ENCODE measurements at regions not wholly inside any gene's neighbourhood (a gene's known extent, or its start where the extent isn't known, plus 50 kb on each side); places are given as distances from the start of the nearest gene placed in this dataset.

DNA sequence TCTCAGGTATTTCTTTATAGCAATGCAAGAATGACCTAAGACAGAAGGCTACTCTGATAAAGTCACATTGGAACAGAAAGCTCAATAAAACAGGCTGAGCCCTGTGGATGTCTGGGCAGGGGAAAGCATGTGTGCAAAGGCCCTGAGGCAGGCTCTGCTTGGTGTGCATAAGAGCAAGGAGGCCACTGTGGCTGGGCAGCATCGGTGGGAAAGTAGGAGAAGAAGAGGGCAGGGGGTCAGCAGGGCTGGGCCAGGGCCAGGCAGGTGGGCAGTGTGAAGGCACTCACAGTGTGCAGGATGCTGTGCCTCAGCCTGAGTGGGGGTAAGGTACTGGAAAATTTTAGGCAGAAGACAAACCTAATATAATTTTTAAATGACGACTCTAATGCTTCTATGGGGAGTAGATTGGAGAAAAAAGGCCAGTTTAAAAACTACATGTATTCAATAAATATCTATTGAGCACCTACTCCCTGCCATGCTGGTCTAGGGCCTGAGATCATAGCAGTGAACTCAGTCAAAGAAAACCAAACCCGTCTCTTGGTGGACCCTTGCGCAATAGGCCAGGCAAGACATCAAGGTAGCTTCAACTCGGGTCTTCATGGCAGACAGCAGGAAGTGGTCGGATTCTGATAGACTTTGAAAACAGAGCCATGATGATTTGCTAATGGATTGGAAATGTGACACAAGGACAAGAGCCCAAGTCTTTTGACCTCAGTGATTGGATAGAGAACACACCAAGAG is 572.3 kb downstream of the TCERG1L start:
- DNase-seq = no peak

DNA sequence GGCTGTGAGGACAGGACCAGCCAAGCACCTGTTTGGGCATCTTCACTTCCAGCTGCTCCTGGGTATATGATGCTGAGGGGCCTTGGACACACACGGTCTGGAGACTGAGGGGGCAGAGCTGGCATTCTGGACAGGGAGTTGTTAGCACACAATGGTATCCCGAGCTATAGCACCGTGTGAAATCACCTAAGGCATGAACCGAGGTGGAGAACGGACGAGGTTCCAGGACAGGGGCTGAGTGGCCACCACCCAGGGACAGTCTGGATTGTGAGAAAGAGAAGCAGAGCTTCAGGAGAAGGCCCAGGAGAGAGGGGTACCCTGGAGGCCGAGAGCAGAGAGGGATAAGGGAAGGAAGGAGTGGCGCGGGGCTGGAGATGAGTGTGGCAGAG is 571.8 kb downstream of the TCERG1L start:
- DNase-seq = no peak

DNA sequence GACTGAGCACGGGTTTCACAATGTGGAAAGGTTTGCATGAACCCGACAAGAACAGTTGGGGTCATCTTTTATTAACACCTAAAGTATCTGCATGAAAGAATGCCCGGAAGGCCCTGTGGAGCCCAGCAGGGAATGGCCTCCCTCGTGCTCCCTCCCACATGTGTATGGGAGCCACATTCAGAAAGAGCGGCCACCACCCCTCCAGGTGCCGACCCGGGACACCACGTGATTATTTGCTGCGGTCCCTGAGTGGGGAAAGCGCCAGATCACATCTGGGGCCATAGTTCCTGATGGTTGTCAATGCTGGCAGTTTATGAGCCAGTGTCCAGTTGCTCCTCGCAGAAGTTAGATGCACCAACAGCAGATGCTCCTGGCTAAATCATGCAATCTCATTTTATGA is 571.4 kb downstream of the TCERG1L start:
- no peak for DNase-seq

DNA sequence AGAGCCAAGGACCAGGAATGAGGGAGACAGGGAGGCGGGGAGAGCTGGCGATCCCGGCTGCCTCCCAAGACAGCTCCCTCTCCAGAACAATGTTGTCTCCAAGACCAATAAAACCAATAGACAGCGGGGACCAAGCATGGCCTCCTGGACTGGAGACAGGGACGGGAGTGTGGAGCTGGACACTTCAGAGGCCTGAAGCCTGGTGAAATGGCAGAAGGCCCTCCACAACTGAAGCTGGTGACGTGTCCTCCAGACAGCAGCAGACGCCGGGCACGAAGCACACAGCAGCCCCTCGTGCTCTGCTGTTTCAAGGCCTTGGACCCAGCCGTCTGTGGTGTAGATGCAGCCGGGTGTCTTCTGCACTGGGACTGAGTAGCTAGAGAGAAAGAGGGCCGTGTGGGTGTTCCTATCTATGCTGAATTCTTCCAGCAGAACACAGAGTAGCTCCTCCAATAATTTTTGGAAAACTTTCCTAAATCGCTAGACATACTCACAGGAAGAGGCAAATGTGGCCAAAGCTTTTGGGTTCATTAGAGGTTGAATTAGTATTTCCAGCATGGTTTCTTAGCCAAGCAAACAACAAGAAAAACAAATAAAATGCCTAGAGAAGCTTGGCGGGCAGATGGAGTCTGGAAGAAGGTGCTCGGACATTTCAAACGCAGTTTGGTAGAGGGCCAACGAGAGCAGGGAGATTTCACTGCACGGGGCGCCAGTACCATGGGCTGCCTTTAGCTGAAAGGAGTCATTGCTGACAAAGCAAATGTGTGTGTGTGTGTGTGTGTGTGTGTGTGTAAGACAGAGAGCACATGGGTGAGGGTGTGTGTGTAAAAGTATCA is 570.4 kb downstream of the TCERG1L start:
- DNase-seq = no peak

DNA sequence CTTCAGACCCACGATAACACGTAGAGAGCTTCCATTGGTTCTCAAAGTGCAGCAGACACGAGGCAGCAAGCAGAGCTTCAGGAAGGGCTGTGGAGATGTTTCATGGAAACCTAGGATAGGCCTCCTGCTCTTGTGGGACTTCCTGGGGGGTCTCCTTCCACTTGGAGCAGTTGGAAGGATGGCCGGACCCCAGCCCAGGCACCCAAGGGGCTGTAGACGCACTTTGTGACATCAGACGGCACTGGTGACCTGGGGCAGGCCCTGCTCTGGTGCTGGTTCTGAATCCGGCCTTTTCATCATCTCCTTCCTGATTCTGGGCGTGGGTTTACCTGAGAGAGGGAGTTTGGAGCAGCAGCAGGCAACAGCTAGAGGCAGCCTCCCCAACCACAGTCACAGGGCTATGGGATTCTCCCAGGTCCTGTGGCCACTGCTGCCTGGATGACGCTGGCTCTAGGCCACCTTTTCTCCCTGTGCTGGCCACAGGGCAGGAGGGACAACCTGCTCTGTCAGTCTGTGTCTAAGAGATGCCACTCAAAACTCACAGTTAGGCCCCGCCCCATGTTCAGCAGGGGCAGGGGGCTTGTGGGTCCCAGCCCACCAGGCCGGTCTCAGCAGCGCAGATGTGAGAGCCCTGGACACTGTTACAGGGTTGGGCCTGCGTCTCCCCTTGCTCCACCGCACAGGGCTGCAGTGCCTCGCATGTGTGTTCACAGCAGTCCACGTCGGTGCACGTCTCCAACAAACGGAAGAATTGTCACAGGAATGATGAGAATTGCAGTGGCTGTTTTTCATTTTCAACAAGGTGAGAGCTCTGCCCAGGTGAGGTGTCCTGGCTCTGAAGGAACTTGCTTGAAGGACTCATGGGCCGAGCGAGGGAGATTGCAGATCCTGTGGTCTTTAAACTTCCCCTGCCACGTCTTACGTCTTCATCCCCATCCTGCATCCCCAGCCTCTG is 569.3 kb downstream of the TCERG1L start:
- DNase-seq = no peak

DNA sequence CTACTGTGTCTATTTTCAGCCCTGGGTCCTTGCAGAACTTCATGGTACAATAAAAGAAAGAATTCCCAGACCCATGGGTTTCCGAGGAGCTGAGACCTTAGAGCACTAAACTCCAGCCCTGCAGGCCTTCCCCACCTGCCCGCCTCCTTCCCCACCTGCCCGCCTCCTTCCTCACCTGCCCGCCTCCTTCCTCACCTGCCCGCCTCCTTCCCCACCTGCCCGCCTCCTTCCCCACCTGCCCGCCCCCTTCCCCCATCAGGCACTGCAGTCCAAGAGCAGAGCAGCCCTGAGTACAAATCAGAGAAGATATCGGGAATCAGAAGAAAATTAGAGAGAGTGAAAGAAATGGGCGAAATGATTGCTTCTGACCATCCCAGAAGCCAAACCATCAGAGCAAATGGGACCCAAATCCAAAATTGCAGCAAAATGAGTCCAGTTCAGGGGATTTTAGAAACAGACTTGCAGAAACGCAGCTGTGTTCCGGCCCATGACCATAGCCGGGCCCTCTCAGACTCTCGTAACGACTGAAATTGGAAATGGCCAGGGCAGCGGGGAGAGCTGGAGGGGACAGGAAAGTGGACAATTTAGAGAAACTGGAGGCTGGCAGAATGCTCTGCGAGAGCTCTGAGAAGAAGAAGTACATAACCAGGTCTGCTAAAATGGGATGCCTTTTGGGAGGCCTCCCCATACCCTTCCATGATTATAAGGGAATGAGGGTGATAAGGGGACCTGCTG is 568.4 kb downstream of the TCERG1L start:
- DNase-seq = no peak

DNA sequence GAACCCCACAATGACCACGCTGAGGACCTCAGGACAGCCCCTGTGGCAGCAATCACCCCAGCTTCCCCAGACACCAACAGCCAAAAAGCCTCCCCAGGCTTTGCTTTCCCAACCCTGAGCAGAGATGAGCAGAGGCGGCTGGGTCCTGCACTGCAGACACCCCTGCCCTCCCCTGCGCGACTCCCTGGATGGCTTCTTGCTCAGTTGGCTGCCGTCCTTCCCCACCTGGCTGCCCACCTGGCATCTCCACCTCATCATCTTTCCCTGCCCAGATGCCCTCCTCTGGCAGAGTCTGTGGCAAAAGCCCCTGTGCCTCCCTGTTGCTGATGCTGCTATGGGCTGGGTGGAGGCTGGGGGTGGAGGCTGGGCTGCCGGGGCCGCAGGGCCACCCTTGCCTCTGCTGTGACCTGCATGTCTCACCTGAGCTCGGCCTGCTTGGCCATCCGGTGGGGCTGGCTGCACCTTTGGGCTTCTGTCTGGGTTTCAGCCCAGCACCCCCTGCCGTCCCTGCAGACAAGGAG is 567.7 kb downstream of the TCERG1L start:
- DNase-seq = no peak

DNA sequence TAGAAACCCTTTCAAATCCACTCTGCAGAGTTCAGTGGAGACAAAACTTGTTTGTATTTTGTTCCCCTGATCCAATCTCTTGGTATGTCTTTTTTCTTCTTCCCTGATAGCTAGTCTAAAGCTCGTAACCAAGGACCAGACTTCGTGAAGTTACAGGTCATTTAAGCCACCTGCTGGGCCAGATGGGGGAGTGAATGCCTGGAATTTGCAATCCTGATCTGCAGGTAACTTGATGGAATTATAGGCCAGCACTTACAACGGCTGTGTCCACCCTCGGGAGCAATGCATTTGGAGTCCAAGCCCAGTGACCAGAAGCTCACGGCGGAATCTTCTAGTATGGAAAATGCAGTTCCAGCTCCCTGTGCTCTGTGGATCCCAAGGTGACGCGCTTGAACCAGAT is 566.9 kb downstream of the TCERG1L start:
- no peak for DNase-seq

DNA sequence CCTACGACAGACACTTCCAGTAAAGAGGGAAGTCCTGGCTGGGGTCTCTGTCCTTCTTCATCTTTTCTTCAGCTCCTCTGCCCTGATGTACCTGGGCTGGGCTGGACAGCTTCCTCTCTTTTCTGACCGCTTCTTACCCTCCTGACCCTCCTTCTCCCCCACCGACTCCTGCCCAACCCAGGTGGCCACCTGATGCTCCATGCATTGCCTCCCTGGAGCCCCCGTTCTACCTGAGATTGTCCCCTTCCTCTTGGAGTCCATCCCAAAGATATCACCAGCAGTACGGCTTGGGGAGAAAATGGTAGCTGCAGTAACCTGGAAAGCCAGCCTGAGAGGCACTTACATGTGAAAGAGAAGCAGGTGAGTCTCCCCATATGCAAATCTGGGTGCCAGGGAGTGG is 566.3 kb downstream of the TCERG1L start:
- no peak for DNase-seq

DNA sequence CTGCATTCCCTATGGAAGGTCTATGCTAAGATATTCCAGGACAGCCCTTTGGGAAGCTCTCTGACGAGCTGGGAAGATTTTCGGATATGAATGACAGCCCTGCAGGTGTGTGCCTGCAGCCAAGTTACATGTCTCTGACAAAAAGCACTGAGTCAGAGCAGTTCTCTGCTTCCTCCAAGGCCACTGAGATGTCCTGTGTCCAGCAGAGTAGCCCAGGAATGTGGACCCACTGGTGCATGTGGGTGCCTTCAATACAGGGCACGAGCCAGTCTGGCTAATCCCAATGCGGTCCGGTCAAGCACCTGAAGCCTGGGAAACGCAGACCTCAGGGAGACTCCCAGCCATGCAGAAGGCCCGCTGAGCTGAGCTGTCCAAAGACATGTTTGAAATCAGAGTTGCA is 565.7 kb downstream of the TCERG1L start:
- DNase-seq = no peak

DNA sequence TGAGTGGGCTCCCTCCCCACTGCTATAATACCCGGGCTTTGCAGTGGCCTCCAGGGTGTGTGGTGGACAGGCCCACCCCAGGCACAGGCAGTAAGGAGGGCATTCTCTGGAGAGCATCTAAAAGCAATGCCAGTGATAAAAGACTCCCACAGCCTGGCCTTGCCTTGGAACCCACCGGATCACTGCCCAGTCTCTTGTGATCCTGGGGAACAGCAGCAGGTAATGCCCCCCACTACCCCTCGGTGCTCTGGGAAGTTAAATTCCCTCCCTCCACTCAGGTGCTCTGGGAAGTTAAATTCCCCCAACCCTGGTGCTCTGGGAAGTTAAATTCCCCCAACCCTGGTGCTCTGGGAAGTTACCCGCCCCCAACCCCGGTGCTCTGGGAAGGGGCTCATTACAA is 565.2 kb downstream of the TCERG1L start:
- DNase-seq = no peak

DNA sequence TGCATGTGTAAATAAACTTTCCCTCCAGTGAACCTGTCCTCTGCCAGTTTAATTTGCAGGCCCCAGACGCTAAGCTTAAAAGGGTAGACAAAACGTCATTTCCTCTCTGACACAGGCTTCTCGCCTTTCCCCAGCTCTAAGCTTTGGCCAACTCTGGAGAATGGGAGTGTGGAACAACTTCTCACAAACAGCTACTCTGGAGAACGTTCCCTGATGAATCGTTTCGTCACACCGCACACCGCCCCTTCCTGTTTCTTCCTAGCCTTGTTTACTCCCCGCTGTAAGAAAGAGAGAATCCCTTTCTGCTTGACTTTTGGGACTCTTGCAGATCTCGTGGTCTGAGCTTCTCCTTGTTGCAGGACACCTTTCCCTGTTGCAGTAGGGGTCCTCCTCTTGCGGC is 564.2 kb downstream of the TCERG1L start:
- DNase-seq = no peak

DNA sequence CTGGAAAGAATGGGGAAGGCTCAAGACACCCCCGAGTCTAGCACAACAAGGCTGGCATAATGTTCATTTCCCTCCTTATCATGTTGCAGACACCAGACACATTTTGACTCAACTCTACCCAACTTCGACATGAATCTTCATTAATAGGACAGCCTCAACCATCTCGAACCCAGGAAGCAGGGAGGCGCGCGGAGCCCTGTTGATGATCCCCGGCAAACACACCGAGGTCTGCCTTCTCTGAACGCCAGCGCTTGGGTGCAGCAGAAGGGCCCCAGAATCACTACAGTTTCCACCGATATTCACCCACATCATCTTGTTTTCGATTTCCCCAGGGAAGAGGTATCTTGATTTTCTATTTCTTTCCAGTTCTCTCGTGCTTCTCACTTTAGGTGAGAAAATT is 563.6 kb downstream of the TCERG1L start:
- DNase-seq = no peak

DNA sequence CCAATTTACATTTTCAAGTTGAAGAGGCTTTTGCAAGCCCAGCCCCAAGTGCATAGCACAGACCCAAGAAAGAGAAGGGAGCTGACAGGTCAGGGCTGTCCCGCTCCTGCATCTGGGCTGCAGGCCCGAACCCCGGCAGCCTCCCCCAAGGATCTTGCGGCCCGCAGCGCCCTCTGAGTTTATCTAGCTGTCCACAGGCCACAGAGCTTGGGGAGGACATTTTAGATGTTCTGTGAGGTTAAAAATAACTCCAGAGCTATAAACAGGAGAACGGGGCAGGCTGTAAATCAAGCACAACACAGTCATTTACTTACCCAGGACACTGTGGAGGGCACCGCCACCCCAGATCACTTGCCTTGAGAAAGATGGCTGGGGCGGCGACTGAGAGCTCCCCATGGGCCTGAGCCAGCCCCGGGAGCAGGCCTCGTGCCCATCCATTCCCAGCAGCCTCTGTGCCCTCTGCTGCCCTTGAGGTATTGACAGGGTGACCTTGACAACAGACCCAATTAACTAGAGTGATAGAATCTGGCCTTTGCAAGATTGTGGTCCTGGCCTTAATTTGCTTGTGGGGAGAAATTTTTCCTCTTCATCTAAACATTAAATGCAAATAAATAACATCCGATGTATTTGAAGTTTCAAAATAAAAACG is 563.0 kb downstream of the TCERG1L start:
- no peak for DNase-seq

DNA sequence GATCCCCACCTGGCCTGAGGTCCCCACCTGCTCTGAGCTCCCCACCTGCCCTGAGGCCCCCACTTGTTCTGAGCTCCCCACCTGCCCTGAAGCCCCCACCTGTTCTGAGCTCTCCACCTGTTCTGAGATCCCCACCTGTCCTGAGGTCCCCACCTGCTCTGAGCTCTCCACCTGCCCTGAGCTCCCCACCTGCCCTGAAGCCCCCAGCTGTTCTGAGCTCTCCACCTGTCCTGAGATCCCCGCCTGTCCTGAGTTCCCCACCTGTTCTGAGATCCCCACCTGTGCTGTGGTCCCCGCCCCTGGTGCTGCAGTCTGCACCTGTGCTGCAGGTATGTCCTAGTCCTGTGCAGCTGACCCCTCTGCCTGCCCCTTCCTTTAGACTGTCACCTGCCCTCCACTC is 561.6 kb downstream of the TCERG1L start:
- DNase-seq = no peak

DNA sequence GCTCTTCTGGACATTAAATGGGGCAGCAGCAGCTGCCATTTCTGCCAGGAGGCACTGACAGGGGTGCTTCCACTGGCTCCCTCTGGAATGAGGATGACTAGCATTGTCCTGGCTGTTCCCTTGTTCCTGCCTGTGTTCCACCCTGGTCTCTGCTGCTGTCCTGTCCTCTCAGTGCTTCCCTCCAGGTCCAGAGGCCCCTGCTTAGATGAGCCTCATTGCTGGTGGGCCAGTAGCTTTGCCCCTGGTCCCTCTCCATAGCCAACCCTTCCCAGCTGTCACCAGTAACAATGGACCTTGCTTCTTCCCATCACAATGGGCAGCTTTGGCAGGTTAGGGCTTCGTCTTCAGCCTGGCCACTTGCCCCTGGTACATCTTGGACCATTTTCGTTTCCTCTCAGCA is 561.1 kb downstream of the TCERG1L start:
- DNase-seq = no peak

DNA sequence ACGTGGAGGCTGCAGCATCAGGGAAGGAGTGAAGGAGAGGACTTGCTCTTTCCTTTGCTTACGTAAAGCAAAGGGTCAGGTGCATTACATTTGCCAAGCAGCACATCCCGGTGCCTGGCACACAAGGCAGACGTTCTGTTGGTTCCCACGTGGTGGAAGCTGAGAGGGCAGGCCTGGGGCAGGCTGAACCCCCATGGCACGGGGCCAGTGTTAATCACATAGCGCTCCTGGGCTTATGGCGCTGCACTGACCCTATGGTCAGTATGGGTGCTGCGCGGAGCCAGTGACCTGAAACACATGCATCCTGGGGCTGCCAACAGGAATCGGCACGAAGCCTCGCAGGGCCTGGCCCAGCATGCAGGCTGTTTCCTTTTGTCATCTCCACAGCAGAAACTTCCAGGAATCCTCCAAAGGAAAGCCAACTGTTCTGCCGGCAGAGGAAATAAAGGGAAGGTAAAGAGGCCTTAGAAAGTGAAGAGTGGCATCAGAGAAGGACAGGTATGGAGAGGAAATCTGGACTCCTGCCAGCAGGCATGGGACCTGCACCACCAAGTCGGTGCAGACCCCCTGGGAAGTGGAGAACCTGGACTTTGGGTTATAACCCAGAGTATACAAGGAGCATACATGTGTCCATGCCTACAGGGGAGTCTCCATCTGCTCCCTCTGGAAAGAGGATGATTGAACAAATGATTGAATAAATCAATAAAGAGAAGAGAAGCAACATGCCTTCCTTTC is 560.2 kb downstream of the TCERG1L start:
- no peak for DNase-seq

DNA sequence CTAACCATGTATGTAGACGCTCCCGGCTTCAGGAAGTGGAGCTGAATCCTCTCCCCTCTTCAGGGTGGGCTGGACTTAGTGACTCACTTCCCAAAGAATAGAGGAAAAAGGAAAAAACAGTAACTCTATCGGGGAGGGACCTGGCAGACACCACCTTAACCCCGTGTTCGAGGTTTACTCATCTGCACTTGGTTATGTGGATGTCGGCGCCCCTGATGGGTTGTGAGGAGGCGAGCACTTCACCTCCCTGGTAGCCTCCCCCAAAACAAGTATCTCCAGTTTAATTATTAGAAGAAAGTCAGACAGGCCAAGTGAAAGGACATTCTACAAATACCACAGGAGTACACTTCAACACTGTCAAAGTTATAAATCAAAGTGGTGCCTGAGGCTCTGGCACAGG is 559.7 kb downstream of the TCERG1L start:
- DNase-seq = no peak

DNA sequence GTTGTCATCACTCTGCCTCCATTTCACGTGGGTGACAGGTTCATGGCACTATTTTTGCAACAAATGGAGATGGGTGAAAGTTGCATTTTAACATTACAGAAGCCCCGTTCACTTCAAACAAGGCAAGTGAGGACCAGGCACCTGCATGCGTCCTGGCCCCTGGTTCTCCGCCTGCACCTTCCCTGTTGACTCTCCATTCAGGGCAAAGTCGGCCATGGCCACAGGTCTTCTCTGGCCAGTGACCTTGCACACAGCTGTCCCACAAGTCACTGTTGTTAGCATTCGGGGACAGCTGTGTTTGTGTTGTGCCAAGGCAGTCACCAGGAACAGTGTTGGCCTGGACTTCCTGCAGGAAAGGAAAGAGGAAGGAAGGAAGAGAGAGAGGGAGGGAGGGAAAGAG is 554.9 kb downstream of the TCERG1L start:
- DNase-seq = no peak

DNA sequence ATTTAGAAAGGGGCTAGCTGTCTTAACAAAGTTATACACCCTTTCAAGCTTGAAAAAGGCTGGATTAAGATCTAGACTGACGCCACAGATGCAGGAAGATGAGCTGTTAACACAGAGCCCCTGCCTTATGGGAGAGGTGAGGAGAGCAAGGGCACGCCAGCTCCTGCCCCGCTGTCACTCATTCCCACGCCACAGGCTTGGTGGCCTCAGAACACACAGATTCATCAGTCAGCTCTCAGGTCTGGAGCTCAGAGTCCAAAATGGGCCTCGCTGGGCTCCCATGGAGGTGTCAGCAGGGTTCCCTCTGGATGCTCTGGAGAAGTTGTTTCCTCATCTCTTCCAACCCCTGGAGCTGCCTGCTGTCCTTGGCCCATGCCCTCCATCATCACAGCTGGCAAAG is 554.2 kb downstream of the TCERG1L start:
- no peak for DNase-seq

DNA sequence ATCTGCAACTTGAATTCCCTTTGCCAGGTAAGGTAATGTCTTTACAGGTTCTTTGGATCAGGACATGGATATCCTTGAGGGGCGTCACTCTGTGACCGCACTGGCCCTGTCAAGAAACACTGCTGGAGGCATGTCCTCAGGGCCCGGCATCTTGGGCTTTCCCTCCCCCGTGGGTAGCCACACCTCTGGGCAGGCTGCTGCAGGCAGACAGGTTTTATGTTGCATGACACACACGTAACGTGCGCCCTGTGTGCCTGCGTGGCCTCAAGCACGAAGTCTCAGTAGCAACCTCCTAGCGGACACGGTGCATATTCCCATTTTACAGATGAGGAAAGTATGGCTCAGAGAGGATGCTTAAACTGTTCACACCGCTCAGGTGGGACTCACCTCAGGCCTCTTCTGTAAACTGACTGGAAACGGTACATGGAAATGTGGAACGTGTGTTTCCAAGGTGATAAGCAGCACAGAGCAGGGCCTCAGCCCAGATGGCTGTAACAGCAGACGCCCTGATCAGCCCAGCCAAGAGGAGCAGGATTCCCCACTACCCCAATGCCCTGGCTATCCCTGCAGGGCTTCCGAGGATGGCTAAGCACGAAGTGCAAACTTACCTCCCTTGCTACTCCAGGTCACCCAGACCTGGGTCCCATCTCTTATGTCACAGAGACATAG is 553.6 kb downstream of the TCERG1L start:
- no peak for DNase-seq

All from NCI-H1694 treated with DMSO at 0.1 percent for 48 hours (cell line).